Type B pancreatic cell (in vitro differentiated cells): ENCODE measurements at regions not wholly inside any gene's neighbourhood (a gene's known extent, or its start where the extent isn't known, plus 50 kb on each side); places are given as distances from the start of the nearest gene placed in this dataset.

Experiments used
- DNase-seq: peaks from one replicate; pipeline ENCODE4 v3.0.0; 2021; ENCODE audit warnings: mixed read lengths; ENCODE audit not compliant: unreplicated experiment; ENCODE audit errors: extremely low spot score
- H3K27ac Mint-ChIP-seq: 2 replicates; pipeline ENCODE4 v1.8.0; 2021; ENCODE audit warnings: mild to moderate bottlenecking, mixed read lengths
- H3K27me3 Mint-ChIP-seq: 2 replicates; pipeline ENCODE4 v1.8.0; 2021; ENCODE audit warnings: mixed read lengths
- H3K36me3 Mint-ChIP-seq: 2 replicates; pipeline ENCODE4 v1.8.0; 2021; ENCODE audit warnings: mixed read lengths
- H3K4me1 Mint-ChIP-seq: one replicate; pipeline ENCODE4 v1.8.0; 2021; ENCODE audit warnings: mixed read lengths; ENCODE audit not compliant: unreplicated experiment
- H3K4me3 Mint-ChIP-seq: 2 replicates; pipeline ENCODE4 v1.8.0; 2021; ENCODE audit warnings: mild to moderate bottlenecking, mixed read lengths
- H3K9me3 Mint-ChIP-seq: 2 replicates; pipeline ENCODE4 v1.8.0; 2021; ENCODE audit warnings: mixed read lengths
- CTCF ChIP-seq: fragments of 200-600 bp; sonication (generic); conservative IDR thresholded peaks from 2 replicates; pipeline ENCODE4 v1.5.0; 2021; ENCODE audit warnings: antibody characterized with exemption, mild to moderate bottlenecking

DNA sequence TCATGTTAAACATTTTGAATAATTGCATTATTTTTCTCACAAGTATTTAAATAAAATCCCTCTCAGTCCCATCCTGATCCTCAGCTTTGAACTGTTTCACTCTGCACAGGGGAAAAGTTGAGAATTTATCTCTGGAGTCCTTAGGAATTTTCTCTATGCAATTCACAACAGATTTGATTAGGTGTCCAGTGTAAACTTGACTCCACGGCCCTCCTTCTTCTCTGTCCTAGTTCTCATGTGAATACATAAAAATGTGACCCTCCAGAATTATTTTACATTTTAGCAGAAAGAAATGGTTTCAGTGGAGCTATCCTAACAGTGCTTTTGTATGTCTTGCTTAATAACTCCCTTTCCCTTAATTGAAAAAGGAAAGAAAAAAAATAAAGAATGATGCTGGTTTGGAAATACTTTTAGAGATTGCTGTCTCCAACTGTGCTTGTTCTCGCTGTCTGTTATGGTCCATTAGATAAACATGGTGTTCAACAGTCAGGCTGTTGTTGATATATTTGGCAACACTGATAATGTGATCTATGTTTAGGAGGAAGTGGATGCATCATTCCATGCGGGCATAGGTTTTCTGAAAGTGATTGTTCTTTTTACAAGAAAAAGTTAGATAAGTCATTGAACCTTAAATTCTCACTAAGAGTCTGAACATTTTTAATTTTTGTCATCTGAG lies 599.4 kb upstream of the CITED2 start:
- Mint-ChIP-seq H3K27me3 (no peaks in the 10 kb centered on the region), H3K4me3 (peak overlapping the region; percentile 22), H3K9me3 (peaks cover 25% of the 10 kb centered on the region), H3K36me3 (no peaks in the 10 kb centered on the region), H3K27ac (no peak overlapping the region), H3K4me1 (peaks cover 19% of the 10 kb centered on the region)
- TF ChIP-seq CTCF: no peak
- no peak for DNase-seq

DNA sequence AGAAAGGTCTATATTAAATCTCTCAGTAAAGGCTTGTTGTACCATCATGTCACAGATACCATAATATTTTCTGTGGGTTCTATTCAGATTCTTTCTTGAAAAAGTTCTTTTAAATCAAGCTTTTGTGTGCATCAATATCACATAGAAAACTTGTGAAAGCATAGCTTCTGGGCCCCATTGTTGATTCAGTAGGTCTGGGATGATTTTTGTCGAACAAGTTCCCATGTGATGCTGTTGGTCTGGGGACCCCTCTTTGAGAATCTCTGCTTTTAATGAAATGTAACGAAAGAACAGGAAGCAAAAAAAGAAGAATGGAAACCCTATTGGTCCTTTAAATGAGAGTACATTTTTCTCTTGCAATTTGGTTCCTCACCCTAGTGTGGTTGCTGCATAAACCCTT lies 597.7 kb upstream of the CITED2 start:
- no peak for DNase-seq
- Mint-ChIP-seq H3K27me3 (no peaks in the 10 kb centered on the region), H3K36me3 (no peaks in the 10 kb centered on the region), H3K4me1 (peaks cover 16% of the 10 kb centered on the region), H3K27ac (no peak overlapping the region), H3K4me3 (no peak overlapping the region), H3K9me3 (peaks cover 25% of the 10 kb centered on the region)
- no peak for TF ChIP-seq CTCF

GRCh38 chr6:139970591-139970991 lies 596.1 kb upstream of the CITED2 start:
- Mint-ChIP-seq H3K27me3 (no peaks in the 10 kb centered on the region), H3K36me3 (no peaks in the 10 kb centered on the region), H3K4me1 (peaks cover 11% of the 10 kb centered on the region), H3K27ac (peak overlapping the region; percentile 67), H3K4me3 (no peak overlapping the region), H3K9me3 (peaks cover 19% of the 10 kb centered on the region)
- no peak for TF ChIP-seq CTCF
- DNase-seq: no peak

DNA sequence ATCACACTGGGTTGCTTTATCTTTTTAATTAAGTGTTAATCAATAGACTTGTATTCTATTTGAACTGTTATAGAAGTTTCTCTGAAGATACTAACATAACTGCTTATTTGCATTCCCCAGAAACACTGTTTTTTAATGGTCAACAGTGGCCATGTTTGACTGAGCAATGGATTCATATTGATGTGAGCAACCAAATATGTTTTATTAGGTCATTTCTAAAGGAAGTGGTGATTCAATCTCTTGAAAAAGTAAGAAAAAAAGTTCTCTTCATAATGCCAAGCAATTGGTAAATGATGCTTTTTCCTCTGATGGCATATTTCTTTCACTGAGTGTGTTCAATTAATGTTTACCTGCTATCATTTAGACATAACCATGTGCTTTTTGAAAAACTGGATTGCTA lies 593.0 kb upstream of the CITED2 start:
- Mint-ChIP-seq H3K4me1 (peaks cover 19% of the 10 kb centered on the region), H3K9me3 (peaks cover 28% of the 10 kb centered on the region), H3K27me3 (no peaks in the 10 kb centered on the region), H3K4me3 (no peak overlapping the region), H3K27ac (no peak overlapping the region), H3K36me3 (no peaks in the 10 kb centered on the region)
- no peak for DNase-seq
- no peak for TF ChIP-seq CTCF

DNA sequence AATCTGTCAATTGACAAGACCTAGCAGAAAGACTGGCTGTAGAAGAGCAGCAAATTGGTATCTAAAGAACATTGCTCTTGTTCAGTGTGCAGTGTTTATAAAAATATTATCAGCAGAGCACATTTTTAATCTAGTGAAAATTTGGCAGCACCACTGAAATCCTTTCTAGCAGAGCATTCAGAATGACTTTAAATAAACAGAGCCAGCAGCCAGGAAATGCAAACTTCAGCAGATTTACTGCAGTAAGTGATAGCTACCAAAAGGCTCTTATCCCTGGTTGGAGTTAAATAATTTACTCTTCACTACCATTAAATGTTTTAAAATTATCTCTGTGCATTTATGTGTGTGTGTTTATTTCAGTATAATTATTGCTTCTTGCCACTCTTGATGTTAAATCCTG lies 590.9 kb upstream of the CITED2 start:
- peaks cover 26% of the 10 kb centered on the region for H3K4me1 Mint-ChIP-seq

More for the DNA sequence above, 590.9 kb upstream of the CITED2 start:
- no peak for DNase-seq
- Mint-ChIP-seq H3K27ac (no peak overlapping the region), H3K4me3 (no peak overlapping the region), H3K36me3 (no peaks in the 10 kb centered on the region), H3K9me3 (peaks cover 18% of the 10 kb centered on the region), H3K27me3 (no peaks in the 10 kb centered on the region)
- TF ChIP-seq CTCF: no peak
